GM12872 (cell line): ENCODE measurements at regions not wholly inside any gene's neighbourhood (a gene's known extent, or its start where the extent isn't known, plus 50 kb on each side); places are given as distances from the start of the nearest gene placed in this dataset.

Experiments used
- TF ChIP-seq, protein P1 (sequence below): IDR thresholded peaks from 3 replicates; pipeline ENCODE4 v1.5.1; 2011; ENCODE audit warnings: low read depth, mild to moderate bottlenecking, low read length, moderate library complexity; ENCODE audit not compliant: insufficient read depth

DNA sequence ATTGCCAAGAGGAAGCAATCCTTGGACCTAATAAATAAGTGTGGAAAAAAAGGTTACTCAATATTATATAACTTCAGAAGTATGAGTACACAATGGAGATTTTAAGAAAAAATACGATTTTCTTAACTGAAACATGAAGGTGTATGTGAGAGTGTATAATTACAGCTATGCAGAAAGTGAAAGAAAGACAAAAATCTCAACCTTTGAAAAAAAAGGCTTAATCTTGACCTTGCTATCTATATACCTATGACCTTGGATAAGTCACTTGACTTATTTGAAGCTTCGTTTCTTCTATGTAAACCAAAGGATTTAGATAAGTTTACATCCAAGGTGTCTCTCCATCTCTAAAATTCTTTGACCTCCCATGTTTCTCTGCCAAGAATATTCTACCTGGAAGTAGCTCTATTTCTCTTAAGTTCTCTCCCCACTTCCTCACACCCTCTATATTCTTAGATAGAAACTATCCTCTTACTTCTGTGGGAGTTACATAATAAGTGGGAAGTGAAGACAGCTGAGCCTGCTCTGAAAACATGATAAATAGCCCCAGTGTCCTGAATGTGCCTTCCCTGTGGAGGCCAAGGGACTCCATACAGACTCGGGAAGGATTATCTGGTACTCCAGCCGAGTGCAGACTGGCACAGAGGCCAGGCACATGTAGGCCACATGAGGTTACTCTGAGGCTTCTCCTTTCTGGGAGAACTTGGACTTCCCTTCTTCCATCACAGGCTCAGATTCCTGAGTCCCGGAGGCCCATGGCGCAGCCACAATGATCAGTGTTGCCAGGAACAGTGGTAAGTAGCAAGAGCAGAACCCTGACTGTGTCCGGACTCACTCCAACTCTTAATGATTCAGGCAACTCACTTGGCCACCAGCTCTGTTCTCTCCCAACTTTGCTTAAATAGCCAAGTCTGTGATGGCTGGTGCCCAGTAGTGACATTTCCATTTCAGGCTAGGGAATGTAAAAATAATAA, 166.8 kb upstream of the COL8A1 start:
- TF ChIP-seq, protein P1, sequence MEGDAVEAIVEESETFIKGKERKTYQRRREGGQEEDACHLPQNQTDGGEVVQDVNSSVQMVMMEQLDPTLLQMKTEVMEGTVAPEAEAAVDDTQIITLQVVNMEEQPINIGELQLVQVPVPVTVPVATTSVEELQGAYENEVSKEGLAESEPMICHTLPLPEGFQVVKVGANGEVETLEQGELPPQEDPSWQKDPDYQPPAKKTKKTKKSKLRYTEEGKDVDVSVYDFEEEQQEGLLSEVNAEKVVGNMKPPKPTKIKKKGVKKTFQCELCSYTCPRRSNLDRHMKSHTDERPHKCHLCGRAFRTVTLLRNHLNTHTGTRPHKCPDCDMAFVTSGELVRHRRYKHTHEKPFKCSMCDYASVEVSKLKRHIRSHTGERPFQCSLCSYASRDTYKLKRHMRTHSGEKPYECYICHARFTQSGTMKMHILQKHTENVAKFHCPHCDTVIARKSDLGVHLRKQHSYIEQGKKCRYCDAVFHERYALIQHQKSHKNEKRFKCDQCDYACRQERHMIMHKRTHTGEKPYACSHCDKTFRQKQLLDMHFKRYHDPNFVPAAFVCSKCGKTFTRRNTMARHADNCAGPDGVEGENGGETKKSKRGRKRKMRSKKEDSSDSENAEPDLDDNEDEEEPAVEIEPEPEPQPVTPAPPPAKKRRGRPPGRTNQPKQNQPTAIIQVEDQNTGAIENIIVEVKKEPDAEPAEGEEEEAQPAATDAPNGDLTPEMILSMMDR = no peak

GRCh38 chr3:99470841-99471240, 167.6 kb upstream of the COL8A1 start:
- TF ChIP-seq, protein P1 = no peak

GRCh38 chr3:99468918-99469317, 169.5 kb upstream of the COL8A1 start:
- TF ChIP-seq, protein P1 = no peak

DNA sequence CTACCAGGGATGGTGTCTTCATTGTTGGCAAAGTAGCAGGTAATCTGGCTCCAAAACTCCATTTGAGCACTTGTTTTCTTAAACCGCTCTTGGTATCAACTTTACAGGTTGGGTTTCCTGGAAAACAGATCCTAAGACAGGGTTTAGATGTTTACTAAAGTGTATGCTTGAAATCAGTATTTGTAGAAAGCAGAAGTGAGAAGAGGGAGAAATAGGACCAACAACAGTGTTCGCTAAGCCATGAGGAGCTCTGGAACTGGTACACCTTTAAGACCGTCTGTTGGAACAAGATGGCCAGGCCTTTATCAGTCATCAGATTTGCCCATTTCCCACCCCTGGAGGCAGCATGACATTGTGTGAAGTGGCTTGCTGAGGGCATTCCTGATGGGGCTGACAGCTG, 171.0 kb upstream of the COL8A1 start:
- TF ChIP-seq, protein P1 = no peak

DNA sequence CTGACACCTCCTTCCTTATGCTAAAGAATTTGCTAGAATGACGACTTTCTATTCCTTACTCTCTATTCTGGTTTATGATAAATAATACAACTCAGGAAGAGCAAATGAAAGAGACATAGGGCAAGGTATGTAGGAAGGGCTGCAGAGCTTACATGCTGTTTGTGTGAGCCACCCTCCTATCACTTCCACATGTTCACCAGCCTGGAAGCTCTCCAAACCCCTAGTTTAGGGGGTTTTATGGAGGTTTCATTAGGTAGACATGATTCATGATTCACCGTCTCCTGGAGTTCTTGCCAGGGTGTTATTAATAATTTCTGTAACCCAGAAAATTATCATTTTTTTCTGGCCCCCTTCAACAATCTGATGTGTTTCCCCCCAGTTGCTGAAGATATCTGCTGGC, 172.1 kb upstream of the COL8A1 start:
- TF ChIP-seq, protein P1 = no peak

DNA sequence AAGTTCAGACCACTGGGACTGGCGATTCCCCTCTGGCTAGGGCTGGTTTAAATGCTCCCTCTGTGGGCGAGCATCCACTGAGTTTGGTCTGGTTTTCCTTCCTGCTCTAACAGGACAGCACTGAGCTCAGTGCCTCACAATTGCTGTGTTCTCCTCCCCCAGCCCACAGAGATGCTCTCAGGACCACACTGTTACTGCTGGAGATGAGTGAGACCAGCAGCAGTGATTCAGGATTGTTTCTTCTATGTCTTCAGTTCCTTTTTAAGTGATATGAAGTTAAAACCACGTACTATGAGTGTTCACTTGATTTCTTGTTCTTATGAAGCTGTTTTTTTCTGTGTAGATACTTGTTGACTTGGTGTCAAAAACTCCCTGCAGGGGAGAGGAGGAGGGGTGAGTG, 180.4 kb upstream of the COL8A1 start:
- TF ChIP-seq, protein P1 = no peak

- TF ChIP-seq, protein P1 = no peak
Measured at GRCh38 chr3:99442599-99442998, 195.8 kb upstream of the COL8A1 start.
